Adipose tissue (tissue), 3 donors: ENCODE measurements at regions not wholly inside any gene's neighbourhood (a gene's known extent, or its start where the extent isn't known, plus 50 kb on each side); places are given as distances from the start of the nearest gene placed in this dataset.
"Not testable (repeated sequence)": the region's sequence is repeated elsewhere in the genome, so short reads cannot be mapped to it uniquely, and the experiment has no call there.

Experiments used
- H3K27ac ChIP-seq: one replicate; pipeline ENCODE4 v1.5.1; 2013; ENCODE audit warnings: low read depth, low read length
- WGBS, 3 donors: extraction: QIAGEN DNeasy Blood & Tissue Kit; methylation state at CpG; one replicate each; pipeline ENCODE4 v1.1.7; 2013; 5-methylcytosine and 5-hydroxymethylcytosine counted together
- donor health status: healthy with polysubstance abuse.
- donor health status: Bipolar disorder and iron deficiency.
- donor health status: healthy.

DNA sequence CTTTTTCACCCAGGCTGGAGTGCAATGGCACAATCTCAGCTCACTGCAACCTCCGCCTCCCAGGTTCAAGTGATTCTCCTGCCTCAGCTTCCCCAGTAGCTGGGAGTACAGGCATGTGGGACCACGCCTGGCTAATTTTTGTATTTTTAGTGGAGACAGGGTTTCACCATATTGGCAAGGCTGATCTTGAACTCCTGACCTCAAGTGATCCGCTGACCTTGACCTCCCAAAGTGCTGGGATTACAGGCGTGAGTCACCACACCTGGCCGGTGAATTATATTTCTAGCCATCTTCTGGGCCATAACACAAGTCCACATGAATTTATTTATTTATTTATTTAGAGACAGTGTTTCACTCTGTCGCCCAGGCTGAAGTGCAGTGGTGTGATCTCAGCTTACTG, 105.0 kb upstream of the XPO1 start:
- 93 to 95% (median 94%) methylated on average over 6 of the region's 6 CpGs for WGBS, 3 donors
- H3K27ac ChIP-seq = not testable (repeated sequence)

DNA sequence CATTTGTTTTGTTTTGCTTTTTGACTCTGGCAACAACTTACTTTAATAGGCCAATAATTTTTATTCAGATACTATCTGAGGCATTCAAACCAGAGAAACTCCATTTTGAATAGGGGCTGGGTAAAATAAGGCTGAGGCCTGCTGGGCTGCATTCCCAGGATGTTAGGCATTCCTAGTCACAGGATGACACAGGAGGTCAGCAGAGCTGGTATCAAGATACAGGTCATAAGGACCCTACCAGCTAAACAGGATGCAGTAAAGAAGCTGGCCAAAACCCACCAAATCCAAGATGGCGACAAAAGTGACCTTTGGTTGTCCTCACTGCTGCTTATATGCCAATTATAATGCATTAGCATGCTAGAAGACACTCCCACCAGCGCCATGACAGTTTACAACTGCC, 102.2 kb upstream of the XPO1 start:
- 93 to 100% (median 99%) methylated on average over 2 of the region's 2 CpGs for WGBS, 3 donors
- no peak overlapping the region for H3K27ac ChIP-seq

DNA sequence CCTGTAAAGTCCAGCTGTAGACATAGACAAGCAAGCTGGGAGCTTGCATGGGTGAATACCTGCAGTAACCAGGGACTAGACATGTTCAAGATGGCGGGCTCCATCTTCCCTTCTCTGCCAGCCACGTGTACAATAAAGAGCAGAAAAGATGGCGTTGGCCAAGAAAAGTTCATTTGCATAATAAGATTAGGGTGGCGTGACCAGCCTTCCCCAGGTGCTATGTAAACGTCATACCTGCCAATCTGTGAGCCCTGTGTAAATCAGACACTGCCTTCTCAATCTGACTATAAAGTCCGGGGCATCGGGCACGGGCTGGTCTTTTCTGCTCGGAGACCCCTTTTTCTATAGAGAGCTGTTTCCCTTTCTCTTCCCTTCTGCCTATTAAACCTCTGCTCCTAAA, 101.6 kb upstream of the XPO1 start:
- no peak overlapping the region for H3K27ac ChIP-seq
- 63 to 92% (median 91%) methylated on average over 9 of the region's 9 CpGs for WGBS, 3 donors

DNA sequence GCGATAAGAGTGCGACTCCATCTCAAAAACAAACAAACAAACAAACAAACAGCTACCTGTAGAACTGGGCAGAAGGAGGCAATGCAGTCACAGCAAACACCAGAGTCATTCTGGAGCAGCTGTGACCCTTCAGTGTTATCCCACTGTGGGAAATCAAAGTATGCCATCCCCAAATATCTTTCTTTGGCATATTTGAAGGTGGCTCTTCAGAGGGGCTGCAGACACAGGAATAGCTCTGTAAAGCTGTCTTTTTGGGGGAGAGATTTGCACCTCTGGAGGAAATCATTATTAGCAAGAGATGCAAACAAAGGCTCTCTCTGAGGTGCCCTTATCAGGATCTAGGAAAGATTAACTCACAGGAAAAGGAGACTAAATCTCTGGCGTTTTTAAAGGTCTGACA, 98.5 kb upstream of the XPO1 start:
- H3K27ac ChIP-seq = no peak overlapping the region
- 50 to 70% (median 65%) methylated on average over 3 of the region's 3 CpGs for WGBS, 3 donors

DNA sequence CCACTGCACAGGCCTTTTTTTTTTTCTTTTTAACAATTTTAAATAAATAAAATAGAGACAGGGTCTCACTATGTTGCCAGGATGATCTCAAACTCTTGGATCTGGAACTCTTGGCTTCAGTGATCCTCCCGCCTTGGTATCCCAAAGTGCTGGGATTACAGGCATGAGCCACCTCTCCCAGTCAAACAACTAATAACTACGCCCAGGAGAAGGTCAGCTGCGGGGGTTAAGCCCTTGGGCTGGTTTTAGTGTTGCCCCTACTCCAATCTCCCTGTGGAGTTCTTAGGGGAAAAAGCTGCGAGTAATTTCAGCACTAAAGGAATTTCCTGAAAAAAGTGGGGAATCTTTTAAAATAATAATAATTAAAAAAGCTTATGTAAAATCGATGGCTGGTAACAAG, 96.4 kb upstream of the XPO1 start:
- 81 to 88% (median 84%) methylated on average over 5 of the region's 5 CpGs for WGBS, 3 donors
- no peak overlapping the region for H3K27ac ChIP-seq

DNA sequence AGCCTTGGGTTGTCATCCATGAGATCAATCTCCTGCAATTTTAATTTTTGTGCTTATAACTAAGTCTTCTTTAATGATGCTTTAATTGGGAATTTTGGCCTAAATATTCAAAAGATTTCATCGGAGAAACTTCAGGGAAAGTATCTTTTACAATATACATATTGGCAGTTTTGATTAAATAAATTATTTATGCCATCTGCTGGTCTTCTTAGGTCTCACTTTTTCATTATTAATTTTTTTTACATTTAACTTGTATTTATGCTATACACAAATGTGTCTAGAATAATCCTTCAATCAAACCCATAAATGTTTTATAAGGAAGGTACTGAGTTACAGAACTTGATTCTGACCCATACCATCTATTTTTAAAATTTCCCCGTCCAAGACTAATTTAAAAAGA, 95.1 kb upstream of the XPO1 start:
- no peak overlapping the region for H3K27ac ChIP-seq
- 79 to 87% (median 79%) methylated on average over 2 of the region's 2 CpGs for WGBS, 3 donors

DNA sequence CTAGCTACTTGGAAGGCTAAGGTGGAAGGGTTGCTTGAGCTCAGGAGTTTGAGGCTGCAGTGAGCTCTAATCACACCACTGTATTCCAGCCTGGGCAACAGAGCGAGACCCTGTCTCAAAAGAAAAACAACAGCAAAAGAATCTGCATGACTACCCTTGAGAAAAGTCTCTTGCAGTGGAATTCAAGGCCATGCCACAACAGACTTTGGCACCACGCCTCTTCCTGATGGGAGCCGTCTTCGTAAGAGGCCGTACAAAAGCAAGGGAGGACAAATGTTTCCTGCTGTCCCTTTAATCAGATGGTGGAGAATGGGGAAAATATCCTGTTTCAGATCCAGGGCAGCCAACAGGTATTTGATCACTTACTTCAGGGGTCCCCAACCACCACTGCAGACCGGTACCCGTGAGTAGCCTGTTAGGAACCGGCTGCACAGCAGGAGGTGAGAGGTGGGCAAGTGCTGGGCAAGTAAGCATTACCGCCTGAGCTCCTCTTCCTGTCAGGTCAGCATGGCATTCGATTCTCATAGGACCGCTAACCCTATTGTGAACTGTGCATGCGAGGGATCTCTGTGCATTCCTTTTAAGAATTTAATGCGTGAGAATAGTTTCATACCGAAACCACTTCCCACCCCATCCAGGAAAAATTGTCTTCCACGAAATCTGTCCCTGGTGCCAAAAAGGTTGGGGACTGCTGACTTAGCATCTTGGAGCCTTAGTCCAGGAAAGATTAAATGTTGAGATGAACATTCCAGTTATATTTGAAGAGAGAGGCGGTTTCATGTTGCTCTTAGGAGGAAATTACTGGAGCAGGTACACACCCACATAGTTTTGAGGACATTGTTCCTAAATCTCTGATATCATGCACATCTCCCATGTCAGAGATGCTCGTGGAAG, 94.4 kb upstream of the XPO1 start:
- H3K27ac ChIP-seq = no peak overlapping the region
- 60 to 70% (median 67%) methylated on average over 17 of the region's 17 CpGs for WGBS, 3 donors

DNA sequence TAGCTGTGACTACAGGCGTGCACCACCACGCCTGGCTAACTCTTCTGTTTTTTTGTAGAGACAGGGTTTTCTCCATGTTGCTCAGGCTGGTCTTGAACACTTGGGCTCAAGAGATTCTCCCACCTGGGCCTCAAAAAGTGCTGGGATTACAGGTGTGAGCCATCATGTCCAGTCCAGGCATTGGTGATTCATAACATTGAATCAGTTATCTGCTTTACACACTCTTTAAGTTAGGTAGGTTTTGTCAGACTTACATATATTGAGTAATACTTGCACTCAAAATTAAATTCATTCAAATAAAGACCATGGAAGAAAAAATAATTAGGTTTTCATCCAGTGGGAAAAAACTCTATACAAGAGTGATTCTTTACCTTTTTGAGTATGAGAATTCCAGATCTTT, 93.2 kb upstream of the XPO1 start:
- no peak overlapping the region for H3K27ac ChIP-seq

DNA sequence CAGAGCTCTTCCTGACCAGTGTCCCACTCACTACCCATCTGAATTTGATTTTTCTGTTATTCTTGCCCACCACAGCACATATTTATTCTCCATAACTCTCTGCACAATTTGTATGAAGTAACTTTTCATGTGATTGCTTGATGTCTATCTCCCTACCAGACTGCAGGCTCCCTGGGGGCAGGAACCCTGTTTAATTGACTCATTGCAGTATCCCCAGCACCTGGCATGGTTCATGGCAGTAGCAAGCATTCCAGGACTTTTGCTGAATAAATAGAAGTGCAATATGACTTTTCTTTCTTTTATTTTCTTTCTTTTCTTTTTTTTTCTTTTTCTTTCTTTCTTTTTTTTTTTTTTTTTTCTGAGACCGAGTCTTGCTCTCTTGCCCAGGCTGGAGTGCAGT, 88.7 kb upstream of the XPO1 start:
- H3K27ac ChIP-seq = no peak overlapping the region

More for the DNA sequence above, 93.2 kb upstream of the XPO1 start:
- WGBS, 3 donors = 94 to 96% (median 96%) methylated on average over 2 of the region's 2 CpGs

DNA sequence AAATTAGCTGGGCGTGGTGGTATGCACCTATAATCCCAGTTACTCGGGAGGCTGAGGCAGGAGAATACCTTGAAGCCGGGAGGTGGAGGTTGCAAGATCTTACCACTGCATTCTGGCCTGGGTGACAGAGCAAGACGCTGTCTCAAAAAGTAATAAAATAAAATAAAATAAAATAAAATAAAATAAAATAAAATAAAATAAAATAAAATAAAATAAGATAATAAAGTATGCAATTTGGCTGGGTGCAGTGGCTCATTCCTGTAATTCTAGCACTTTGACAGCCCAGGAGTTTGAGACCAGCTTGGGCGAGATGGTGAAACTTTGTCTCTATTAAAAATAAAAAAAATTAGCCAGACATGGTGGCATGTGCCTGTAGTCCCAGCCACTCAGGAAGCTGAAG, 85.6 kb upstream of the XPO1 start:
- H3K27ac ChIP-seq = no peak overlapping the region
- 96 to 97% (median 96%) methylated on average over 5 of the region's 5 CpGs for WGBS, 3 donors

More for the DNA sequence above, 88.7 kb upstream of the XPO1 start:
- whole genome bisulfite sequencing, 3 donors = 91 to 92% (median 92%) methylated on average over 1 of the region's 1 CpG

DNA sequence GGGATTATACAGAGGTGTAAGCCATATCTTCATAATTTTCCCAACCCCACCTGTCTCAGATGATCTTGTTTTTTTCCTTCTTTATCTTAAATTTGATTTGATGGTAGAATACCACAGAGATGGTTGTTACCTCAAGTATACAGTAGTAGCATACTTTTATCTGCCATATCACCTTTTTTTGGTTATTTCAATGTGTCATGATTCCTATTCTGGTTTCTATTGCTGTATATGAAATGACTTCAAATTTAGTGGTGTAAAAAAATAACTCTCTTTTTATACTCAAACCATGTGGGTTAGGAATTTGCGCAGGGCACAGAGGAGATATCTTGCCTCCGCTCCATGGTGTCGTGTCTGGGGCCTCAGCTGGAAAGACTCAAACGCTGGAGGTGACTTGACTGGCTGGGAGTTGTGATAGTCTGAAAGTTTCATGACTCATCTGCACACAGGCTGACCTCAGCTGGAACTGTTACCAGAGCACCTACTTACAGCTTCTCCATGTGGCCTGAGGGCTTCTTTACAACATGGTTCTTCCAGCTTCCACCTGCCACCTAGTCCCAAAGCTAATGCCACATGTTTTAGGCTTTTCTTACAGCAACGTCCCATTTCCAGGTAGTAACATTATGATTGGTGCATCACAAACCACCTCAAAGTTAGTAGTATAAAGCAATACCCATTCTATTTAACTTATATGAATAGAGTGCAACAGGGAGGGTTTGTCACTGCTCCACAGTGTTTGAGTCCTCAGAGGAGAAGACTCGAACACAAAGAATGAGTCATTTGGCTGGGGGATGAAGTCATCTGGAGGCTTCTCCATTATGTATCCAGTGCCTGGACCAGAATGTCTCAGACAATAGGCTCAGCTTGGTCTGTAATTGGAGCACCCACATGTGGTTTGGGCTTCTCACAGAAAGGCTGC, 82.3 kb upstream of the XPO1 start:
- no peak overlapping the region for H3K27ac ChIP-seq
- WGBS, 3 donors = 70 to 78% (median 73%) methylated on average over 6 of the region's 6 CpGs

DNA sequence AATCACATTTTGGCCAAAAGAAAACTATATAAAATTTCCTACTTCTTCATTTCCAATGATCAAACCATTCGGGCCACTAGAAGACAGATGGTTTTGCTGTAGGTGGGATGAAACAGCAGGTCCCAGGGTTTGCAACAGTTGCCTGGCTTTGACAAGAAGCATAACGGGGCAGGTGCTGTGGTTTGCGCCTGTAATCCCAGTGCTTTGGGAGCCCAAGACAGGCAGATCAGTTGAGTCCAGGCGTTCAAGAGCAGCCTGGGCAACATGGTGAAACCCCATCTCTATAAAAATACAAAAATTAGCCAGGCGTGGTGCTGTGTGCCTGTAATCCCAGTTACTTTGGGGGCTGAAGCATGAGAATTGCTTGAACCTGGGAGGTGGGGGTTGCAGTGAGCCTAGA, 81.4 kb upstream of the XPO1 start:
- no peak overlapping the region for H3K27ac ChIP-seq
- 91 to 94% (median 94%) methylated on average over 5 of the region's 5 CpGs for WGBS, 3 donors

DNA sequence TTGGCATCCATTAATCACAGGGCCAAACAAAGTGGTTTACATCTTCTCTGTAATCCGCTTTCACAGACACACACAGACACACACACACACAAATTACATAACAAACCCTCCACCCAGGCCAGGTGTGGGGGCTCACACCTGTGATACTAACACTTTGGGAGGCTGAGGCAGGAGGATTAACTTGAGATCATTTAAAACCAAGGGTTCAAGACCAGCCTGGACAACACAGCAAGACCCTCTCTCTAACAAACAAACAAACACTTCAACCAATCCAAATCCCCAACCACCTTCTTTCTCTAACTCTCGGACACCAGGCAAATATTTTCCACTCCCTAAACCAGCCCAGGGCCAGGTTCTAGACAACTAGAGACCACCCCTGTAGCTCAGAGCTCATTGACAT, 79.5 kb upstream of the XPO1 start:
- no peak overlapping the region for H3K27ac ChIP-seq
- 74 to 90% (median 87%) methylated on average over 2 of the region's 2 CpGs for WGBS, 3 donors

DNA sequence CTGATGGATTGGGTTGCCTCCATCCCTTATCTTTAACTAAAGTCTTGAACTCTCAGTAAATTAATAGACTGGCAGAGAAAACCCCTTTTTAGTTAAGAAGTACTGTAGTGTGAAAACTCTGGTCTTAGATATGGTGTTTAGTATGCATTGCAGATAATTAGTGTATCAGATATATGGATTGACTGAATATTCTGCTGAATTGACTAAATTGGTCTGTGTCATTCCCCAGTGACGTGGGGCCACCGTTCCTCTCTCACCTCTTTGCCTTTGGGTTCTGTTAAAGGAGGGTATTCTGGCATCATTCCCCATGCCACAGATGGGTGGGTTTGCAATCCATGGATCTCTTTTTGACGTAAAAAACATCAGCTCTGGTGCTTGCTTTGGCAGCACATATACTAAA, 67.1 kb upstream of the XPO1 start:
- H3K27ac ChIP-seq = no peak overlapping the region
- WGBS, 3 donors = 93 to 96% (median 95%) methylated on average over 3 of the region's 3 CpGs

DNA sequence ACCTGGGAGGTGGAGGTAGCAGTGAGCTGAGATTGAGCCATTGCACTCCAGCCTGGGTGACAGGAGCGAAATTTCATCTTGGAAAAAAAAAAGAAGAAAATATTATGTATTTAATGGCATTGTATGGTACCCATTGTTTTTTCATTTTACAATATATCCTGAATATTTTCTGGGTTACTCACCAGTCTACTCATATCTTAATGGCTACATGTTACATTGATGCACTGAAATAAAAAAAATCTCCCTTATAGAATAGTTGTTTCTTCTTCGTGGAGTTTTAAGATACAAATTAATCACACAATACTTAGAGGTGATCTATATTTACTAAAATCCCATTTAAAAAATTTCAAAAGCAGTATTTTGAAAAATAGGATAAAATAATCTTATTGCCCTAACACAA, 66.3 kb upstream of the XPO1 start:
- WGBS, 3 donors = 84 to 91% (median 86%) methylated on average over 2 of the region's 2 CpGs
- no peak overlapping the region for H3K27ac ChIP-seq

DNA sequence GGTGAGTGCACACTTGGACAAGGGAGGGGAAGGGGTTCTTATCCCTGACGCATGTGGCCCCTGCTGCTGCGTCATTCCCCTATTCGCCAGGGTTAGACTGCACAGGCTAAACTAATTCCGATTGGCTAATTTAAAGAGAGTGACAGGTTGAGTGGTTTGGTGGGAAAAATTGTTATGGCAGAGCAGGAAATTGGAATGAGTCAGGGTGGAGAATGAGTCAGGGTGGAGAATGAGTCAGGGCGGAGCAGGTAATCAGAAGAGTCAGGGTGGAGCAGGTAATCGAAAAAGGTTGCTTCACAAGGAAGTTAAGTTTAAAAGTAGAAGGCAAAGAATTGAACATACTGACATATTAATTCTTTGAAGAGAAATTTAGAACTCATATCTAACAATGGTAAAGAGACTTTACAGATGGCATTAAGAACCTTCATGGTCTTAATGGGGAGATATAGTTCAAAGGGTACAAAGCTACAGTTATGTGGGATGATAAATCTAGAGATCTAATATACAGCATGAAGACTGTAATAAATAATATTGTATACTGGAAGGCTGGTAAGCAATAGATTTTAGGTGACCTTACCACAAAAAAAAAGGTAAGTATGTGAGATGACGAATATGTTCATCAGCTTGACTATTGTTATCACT, 60.5 kb upstream of the XPO1 start:
- WGBS, 3 donors = 93 to 95% (median 94%) methylated on average over 7 of the region's 7 CpGs

DNA sequence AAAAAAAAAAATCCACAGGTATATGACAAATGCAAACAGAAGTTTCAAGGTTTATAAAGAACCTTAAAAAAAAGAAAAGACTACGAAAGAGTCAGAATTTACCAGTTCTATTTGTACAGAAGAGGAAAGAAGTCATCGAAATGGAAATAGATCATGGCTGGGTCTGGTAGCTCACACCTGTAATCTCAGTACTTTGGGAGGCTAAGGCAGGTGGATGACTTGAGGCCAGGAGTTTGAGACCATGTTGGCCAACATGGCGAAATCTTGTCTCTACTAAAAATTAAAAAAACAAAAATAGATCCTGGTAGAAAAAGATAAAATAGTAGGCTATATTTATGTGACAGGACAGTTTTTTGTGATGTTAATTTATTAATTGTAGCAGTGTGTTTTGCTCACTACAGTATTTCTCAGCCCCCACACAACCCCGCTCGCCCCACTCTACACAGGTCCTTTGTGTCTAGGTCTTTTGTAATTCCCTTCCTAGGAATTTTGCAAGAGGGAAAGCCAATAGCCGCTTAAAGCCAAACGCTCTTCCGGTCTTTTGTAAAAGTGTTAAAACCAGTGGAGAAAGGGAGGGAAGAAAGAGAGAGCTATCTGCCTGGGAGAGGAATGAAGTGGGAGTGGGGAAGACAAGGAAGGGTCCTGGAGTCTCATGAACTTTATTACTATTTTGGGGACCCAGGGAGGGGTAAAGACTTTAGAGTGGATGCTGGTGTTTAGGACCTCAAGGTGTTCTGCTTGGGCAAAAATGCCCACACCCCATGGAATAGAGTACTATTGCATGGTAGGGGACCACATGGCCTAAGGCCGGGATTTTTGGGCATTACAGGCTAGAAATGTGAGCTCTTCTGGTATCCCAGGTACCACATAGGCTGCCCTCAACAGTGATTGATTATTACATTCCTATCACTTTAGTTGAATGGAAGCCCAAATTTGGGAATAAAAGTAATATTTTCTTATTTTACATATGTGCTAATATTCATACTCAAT, 59.4 kb upstream of the XPO1 start:
- WGBS, 3 donors = 85 to 90% (median 87%) methylated on average over 9 of the region's 9 CpGs
- H3K27ac ChIP-seq = no peak overlapping the region

More for the DNA sequence above, 60.5 kb upstream of the XPO1 start:
- not testable (repeated sequence) for H3K27ac ChIP-seq

DNA sequence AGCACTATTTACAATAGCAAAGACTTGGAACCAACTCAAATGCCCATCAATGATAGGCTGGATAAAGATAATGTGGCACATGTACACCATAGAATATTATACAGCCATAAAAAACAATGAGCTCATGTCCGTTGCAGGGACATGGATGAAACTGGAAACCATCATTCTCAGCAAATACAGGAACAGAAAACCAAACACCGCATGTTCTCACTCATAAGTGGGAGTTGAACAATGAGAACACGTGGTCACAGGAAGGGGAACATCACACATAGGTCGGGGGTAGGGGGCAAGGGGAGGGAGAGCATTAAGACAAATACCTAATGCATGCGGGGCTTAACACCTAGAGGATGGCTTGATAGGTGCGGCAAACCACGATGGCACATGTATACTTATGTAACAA, 56.0 kb upstream of the XPO1 start:
- WGBS, 3 donors = 83 to 87% (median 86%) methylated on average over 7 of the region's 7 CpGs
- H3K27ac ChIP-seq = not testable (repeated sequence)
